Skin of body (tissue), 1 donor: ENCODE measurements at regions not wholly inside any gene's neighbourhood (a gene's known extent, or its start where the extent isn't known, plus 50 kb on each side); places are given as distances from the start of the nearest gene placed in this dataset.

ENCODE experiments used
- DNase-seq: peaks from one replicate; lab custom pipeline; 2025; lab: John Stamatoyannopoulos, UW

DNA sequence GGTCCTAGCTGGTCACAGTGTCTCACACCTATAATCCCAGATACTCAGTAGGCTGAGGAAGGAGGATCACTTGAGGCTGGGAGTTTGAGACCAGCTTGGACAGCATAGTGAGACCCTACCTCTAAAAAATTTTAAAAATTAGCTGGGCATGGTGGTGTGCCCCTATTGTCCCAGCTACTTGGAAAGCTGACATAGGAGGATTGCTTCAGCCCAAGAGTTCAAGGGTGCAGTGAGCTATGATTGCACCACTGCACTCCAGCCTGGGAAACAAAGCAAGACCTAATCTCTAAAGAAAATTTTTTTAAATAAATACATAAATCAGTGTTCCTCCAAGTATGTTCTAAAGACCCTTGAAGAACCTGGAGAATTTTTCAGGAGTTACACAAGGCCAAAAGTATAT, 50.6 kb upstream of the GNAO1 start:
- DNase-seq = no peak

- DNase-seq = no peak
Observed at GRCh38 chr16:56137269-56137668, 54.0 kb upstream of the GNAO1 start.

DNA sequence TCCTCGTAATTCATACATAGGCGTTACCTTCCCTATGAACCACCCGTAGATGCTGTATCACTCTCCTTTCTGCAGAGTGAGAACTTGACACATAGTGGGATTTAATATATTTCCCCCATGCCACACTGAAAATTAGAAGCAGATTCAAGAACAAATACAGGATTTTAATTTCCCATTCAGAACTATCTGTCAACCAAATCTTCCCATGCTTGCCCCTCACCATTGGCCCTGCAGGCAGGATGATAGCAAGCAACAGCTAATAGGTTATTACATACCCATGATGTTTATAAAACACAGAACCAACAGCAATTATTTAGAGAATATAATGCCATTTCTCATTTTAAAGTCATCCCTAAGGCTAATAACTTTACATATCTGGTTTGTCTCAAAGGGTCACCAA, 55.0 kb upstream of the GNAO1 start:
- DNase-seq = no peak

GRCh38 chr16:56134790-56135189, 56.5 kb upstream of the GNAO1 start:
- no peak for DNase-seq

GRCh38 chr16:56125922-56126321, 65.4 kb upstream of the GNAO1 start:
- DNase-seq = no peak

DNA sequence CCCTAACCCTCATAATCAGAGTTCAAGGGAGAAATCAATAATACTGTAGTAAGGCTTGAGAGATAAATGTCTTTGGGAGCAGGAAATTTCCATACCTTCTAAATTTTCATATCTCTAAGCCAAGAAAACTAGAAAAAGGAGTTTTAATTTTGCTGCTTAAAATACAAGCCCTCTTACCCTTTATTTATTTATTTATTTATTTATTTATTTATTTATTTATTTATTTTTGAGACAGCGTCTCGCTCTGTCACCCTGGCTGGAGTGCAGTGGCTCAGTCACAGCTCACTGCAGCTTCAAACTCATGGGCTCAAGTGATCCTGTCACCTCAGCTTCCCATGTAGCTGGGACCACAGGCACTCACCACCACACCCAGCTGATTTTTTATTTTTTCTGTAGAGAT, 69.0 kb upstream of the GNAO1 start:
- no peak for DNase-seq

DNA sequence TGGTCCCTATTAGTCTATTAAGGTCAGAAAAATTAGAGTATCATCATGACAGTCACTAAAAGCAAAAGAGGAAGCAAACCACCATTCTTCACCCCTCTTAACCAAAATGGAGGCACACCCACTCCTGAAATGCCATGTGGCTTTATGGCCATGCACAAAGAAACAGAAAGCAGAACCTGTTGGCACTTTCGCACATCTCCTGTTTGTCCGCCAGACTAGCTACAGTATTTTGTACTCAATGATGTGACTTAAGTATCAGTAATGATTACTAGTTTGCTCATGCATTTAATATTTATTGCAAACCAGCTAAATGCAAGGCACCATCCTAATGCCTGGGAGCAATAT, 70.2 kb upstream of the GNAO1 start:
- no peak for DNase-seq

- DNase-seq = no peak
Observed at GRCh38 chr16:56120447-56121155, 70.7 kb upstream of the GNAO1 start.

GRCh38 chr16:56119133-56119532, 72.2 kb upstream of the GNAO1 start:
- no peak for DNase-seq

- DNase-seq = no peak
Observed at GRCh38 chr16:56116577-56116964, 74.7 kb upstream of the GNAO1 start.

GRCh38 chr16:56115817-56116576, 75.3 kb upstream of the GNAO1 start:
- DNase-seq = no peak

DNA sequence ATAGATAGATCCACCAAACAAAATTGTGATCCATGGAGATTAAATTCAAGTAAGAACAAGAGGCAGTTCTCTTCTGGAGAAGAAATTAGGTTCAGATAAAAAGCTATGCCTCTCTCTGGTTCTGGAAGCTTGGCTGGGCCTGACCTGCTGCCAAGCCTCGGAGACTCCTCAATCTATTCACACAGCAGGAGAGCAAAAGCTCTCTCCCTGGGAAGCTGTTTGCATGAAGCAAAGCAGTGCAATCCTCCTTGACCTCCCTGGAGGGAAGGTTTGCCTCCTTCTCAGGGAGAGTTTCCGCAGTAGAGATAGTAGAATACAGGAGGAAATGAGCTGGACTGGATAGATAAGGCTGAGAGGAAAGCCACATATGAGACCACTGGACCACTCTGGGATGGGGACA, 78.1 kb upstream of the GNAO1 start:
- DNase-seq = no peak

DNA sequence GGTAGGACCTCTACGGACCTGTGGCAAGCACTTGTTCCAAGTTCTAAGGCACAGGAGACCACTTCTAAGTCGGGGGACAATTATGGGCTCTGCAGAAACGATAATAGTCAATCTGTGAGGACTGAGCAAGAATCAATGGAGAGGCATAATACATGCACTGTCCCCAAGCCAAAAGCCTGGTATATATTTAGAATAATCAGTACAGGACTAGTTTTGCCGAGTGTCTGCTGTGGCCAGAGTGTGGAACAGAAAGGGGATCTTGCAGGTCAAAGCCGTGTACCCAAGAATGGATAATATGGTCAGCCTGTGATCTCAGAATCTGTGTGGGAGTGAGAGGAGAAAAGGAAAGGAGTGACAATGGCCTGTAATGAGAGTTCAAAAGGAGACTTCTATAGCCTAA, 80.2 kb upstream of the GNAO1 start:
- no peak for DNase-seq

- DNase-seq = no peak
Observed at GRCh38 chr16:56109994-56110393, 81.3 kb upstream of the GNAO1 start.

DNA sequence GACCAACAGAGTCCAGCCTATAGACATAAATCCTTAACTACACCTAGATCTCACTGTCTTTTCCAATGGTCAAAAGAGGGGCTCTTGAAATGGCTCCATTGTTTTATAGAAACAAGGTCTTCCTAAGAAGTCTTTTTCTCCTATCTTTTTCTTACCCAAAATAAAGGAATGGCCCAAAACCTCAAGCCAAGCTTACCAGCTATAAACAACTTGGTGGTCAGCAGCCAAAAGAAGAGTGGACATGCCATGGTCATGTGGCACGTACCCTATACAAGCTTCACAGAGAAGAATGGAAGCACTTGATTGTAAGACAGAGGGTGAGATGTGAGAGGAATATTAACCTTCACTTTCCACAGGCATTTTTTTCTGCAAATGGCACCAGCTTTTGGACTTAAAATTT, 82.1 kb upstream of the GNAO1 start:
- DNase-seq = no peak

- DNase-seq = no peak
Observed at GRCh38 chr16:56108724-56109123, 82.6 kb upstream of the GNAO1 start.

GRCh38 chr16:56108056-56108471, 83.2 kb upstream of the GNAO1 start:
- DNase-seq = no peak

- no peak for DNase-seq
Observed at GRCh38 chr16:56106527-56106926, 84.8 kb upstream of the GNAO1 start.

DNA sequence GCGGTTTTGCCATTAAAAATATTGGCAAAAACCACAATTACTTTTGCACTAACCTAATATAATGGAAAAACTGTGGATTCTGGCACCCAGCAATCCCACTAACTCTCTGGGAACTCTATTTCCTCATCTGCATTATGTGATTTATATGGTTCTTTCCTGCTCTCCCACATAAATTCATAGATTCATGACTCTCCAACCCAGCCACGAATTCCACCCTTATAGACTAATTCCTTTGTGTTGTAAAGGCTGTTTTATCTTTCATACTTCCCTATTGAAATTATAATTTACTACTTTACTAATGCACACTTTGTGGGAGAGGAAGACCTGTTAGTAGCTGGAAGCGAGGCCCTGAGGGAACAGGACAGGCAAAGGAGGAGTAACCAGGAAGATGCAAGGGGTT, 88.4 kb upstream of the GNAO1 start:
- DNase-seq = no peak

DNA sequence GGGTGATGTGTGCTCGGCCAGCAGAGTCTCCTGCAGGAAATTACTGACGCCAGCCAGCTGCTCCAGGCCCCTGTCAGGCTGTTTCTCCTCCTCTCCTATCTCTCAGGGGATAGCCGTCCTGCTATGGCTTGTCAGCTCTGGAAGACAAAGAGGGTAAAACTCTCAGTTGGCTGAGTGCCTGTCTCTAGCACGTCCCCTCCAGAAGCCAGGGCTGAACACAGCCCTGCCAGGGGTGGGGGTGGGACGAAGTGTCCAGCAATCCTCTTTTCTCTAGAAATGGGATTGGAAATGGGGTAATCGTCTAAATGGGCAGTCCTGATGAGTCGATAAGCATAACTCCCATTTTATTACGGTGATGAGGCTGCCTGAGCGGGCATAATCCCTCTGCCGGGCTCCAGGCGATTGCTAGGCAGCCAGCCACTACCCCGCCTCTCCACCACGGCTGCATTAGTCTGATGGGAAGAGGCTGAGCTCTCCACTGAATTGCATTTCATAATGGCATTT, 89.1 kb upstream of the GNAO1 start:
- DNase-seq = no peak

DNA sequence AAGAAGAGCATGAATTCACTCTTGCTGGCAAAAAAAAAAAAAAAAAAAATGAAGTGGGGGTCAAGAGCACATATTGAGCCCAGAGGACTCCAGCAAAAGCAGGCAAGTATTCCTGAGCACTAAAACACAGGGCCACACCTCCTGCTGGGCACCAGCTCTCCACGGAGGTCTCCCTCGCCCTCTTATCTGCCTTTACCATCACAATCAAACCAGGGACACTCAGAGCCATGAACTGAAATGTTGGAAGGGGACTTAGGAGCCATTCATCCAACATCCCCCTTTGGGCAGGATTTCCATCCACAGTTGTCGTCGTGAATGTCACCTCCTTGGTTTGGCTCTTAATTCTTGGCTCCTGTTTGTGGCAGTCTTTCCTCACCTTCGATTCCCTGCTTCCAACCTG, 89.8 kb upstream of the GNAO1 start:
- no peak for DNase-seq

DNA sequence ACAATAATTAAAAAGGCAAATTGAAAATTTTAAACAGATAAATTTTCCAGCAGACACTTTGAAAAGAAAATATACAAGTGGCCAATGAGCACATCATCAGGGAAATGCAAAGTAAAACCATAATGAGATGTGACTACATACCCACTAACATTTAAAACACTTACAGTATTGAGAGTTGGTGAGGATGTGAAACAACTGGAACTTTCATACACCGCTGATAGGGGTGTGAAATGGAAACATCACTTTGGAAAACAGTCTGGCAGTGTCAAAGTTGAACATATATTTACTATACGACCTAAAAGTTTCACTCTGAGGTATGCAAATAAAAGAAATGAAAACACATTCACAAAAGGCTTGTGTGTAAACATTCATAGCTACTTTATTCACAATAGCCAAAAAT, 94.0 kb upstream of the GNAO1 start:
- DNase-seq = no peak

- DNase-seq = no peak
Observed at GRCh38 chr16:56094231-56094630, 97.1 kb upstream of the GNAO1 start.
